HG02943 (cell line): ENCODE measurements at regions not wholly inside any gene's neighbourhood (a gene's known extent, or its start where the extent isn't known, plus 50 kb on each side); places are given as distances from the start of the nearest gene placed in this dataset.

Source experiments
- ATAC-seq: cut with Tn5 transposase; IDR thresholded peaks from one replicate; pipeline ENCODE4 v1.9.1; 2021; ENCODE audit warnings: mild to moderate bottlenecking, low read depth, moderate library complexity; ENCODE audit not compliant: unreplicated experiment

GRCh38 chr11:35076201-35077100 lies 62.5 kb upstream of the CD44 start:
- ATAC-seq, result no peak

GRCh38 chr11:35077709-35078469 lies 61.1 kb upstream of the CD44 start:
- peak; percentile 52 for ATAC-seq

DNA sequence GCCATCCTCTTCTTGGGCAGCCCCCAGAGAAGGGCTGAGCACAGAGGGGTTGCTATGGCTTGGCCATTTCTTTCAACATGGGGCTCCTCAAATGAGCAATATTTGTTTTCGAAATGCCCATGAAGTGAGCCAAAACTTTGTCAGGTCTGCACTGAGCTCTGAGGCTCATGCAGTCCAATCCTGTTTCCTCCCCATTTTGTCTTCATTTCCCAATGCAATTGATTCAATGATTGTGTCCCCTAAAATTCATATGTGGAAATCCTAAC lies 60.6 kb upstream of the CD44 start:
- ATAC-seq, result peak; percentile 13

GRCh38 chr11:35079611-35080010 lies 59.4 kb upstream of the CD44 start:
- ATAC-seq, result no peak

- ATAC-seq, result peak; percentile 68
Measured at GRCh38 chr11:35082321-35083180, 56.4 kb upstream of the CD44 start.

- no peak for ATAC-seq
Measured at GRCh38 chr11:35083181-35083430, 55.9 kb upstream of the CD44 start.

DNA sequence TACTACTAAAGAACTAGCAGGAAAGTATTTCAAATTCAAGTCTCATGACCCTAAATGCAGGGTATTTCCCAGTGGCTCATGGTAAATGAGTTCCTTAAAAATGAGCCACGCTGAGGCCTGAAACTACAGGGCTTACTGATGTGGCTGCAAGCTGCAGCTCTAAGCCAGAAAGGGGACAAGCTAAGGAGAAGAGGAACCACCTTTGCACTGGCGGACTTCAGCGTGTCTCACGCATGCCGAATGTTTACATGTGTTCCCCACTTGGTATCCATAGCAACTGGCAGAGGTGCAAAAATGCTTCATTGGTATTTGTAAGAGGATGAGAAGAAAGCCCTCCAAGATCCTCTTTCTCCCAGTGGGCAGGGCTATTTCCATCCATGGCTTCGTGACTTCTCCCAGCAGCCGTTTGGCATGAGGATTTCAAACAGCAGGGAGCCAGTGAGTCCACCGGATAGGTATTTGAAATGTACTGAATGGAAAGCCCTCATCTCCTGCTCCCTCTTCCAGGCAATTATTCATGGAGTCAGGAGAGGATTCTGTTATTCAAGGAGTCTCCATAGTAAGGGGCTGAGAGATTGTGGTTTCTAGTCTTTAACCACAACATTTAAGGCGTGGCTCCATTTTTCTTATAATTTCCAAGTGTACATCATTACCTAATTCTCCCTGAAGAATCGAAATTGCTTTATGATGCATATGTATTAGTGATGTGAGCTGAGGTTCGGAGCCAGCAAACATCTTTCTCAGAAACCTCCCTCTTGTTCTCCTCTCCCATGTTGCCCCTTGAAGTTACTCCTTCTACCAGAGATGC lies 55.3 kb upstream of the CD44 start:
- peak; percentile 59 for ATAC-seq

DNA sequence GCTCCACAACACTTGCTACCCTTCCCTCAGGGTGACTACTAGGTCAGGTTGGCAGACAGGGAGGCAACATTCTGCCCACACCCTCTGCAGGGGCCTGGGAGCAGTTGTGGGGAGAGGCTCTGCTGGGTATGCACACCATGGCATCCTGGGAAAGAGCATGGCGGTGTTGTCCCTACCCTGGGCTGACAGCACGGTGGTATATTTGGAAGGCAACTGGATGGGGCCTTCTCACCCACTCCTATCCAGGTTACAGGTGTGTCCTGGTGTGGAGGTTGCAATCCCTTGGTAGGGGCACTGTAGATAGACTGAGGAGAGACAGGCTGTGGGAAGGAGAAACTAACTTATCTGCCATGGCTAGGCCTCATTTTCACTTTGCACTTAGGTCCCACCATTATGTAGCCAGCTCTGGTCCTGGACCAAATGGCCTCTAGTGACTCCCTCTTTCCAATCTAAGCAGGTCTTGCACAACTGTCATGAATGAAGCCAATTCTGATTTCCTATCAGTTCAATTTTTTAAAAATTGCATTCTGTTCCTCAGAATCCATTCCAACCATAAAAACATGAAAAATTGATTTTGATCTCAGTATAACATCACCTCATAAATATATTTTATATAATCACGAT lies 54.0 kb upstream of the CD44 start:
- ATAC-seq, result no peak

DNA sequence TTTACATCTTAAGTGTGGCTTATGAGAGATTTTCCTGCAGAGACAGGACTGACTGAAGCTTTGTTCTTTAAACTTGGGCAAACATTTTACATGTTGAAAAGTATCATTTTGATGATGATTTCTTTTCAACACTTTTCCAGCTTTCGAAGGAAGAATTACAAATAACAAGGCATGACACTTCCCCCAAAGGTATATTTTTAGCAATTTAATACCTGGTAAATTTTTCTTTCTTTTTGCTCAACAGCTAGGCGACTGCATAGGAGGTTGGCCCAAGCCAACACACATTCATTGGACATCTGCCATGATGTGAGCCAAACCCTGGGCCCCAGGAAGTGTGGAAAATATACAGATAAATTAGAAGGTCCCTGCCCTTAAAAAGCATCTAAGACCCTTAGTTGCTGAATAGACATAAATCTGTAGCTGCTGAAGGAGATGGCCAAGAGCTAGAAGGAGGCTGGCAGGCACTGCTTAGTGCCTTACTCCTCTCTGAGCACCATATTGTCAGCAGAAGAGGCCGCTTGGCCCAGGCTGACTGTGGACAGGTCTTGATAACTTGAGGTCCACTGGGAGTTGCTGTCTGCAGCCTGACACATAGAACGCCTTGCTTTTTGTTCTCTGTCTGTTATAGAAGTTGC lies 53.3 kb upstream of the CD44 start:
- ATAC-seq, result no peak

DNA sequence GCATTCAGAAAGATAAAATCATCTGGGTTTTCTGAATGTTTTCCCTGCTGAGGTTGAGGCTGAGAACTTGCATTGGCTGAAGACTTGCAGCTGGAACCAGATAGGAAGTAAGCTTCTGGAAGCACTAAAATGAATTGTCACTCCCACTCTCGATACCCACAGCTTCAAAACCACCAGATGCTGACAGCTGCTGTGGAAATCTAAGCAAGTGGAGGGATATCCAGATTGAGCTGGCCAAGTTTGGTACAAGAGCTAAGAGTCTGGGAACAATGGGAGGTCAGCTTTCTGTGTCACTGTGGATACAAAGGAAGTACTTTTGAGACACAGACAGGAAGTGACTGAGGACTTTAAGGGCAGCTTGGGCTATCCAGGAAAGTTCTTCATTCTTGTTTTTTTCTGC lies 51.3 kb upstream of the CD44 start:
- ATAC-seq, result no peak

DNA sequence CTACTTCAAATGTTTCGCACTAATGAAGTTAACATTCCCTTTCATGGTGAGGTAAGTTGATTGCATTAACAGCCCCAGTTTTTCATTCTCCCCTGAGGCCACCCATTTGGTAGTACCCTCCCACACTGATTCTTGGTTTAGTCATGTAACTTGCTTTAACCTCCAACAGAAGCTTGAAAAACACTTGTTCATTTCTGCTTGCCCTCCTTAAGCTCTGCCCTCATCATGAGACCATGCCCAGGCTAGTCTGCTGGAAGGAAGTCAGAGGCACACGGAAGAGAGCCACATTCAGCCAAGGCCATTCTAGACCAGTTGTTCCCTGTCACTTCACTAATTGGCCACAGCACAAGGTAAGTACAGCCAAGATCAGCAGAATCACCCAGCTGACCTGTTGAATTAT lies 50.7 kb upstream of the CD44 start:
- no peak for ATAC-seq

DNA sequence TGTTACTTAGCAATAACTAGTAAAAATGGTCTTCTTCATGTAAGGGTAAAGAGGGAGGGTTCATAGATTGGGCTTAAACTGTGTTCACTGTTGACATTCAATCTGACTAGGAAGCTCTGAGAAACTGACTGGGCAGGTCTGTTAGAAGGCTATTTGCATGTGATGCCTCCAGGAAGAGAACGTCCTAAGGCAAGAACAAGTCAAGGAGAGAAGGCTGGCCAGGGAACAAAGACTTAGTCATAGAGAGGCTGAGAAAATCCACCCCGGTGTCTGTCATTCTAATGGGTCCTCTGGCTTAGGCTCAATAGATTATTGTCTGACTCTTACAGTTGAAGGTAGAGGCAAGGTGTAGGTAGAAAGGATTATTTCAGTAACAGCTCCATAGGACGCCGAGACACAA lies 50.3 kb upstream of the CD44 start:
- ATAC-seq, result no peak
